AG04449 (cell line): ENCODE measurements at regions not wholly inside any gene's neighbourhood (a gene's known extent, or its start where the extent isn't known, plus 50 kb on each side); places are given as distances from the start of the nearest gene placed in this dataset.

Experiments
- CTCF ChIA-PET: fragments of 350-600 bp; formaldehyde crosslinking; extraction: SDS; loops from one replicate; lab custom pipeline; 2021; ENCODE audit warnings: antibody characterized with exemption; lab: Yijun Ruan, JAX
- POLR2A ChIA-PET: fragments of 400-600, 350-600 bp; formaldehyde crosslinking; extraction: SDS; loops from one replicate; lab custom pipeline; 2020; ENCODE audit warnings: antibody characterized with exemption, inconsistent platforms; lab: Yijun Ruan, JAX
- DNase-seq: peaks from one replicate; pipeline ENCODE4 v3.0.0-alpha.2; 2010; ENCODE audit warnings: low read depth, low spot score
- H3K4me3 ChIP-seq: 2 replicates; pipeline ENCODE4 v1.5.1; 2011; ENCODE audit warnings: low read depth, mild to moderate bottlenecking, control low read depth, low read length
- CTCF ChIP-seq: IDR thresholded peaks from one replicate; pipeline ENCODE4 v1.5.1; 2011; ENCODE audit warnings: mild to moderate bottlenecking, moderate library complexity, low read length, control low read depth, inconsistent platforms; ENCODE audit not compliant: insufficient read depth; ENCODE audit errors: missing control alignments

GRCh38 chr2:57549642-57550102 is 496.9 kb upstream of the VRK2 start:
- ChIA-PET POLR2A (no interaction called here), CTCF (interaction anchor here (1.6 to 1.8 kb wide), 2 partner anchors 152 to 171 kb away, joined by 4 read pairs; no protein-coding TSS in a partner anchor)
- no peak for DNase-seq
- no peak overlapping the region for H3K4me3 ChIP-seq
- peak; percentile 24 for TF ChIP-seq CTCF

GRCh38 chr2:57550912-57551311 is 495.7 kb upstream of the VRK2 start:
- no peak for TF ChIP-seq CTCF
- ChIA-PET CTCF (no interaction called here), POLR2A (no interaction called here)
- H3K4me3 ChIP-seq = no peak overlapping the region
- DNase-seq = no peak

GRCh38 chr2:57552885-57553284 is 493.7 kb upstream of the VRK2 start:
- ChIA-PET POLR2A (no interaction called here), CTCF (interaction anchor here (0.7 kb wide), 1 partner anchor 11 kb away, joined by 3 read pairs; no protein-coding TSS in a partner anchor)
- H3K4me3 ChIP-seq = no peak overlapping the region
- DNase-seq = no peak
- no peak for TF ChIP-seq CTCF

GRCh38 chr2:57554348-57554747 is 492.3 kb upstream of the VRK2 start:
- TF ChIP-seq CTCF = no peak
- DNase-seq = no peak
- CTCF ChIA-PET = no interaction called here
- POLR2A ChIA-PET = no interaction called here
- no peak overlapping the region for H3K4me3 ChIP-seq

- ChIA-PET POLR2A (no interaction called here), CTCF (no interaction called here)
- no peak for TF ChIP-seq CTCF
These were observed 488.3 kb upstream of the VRK2 start for GRCh38 chr2:57558312-57558711.

GRCh38 chr2:57562495-57562894 is 484.1 kb upstream of the VRK2 start:
- CTCF ChIA-PET = no interaction called here
- TF ChIP-seq CTCF = no peak
- no peak overlapping the region for H3K4me3 ChIP-seq
- POLR2A ChIA-PET = no interaction called here
- no peak for DNase-seq

More at GRCh38 chr2:57558312-57558711, 488.3 kb upstream of the VRK2 start:
- DNase-seq = no peak
- H3K4me3 ChIP-seq = no peak overlapping the region
